ENCODE measurements at regions not wholly inside any gene's neighbourhood (a gene's known extent, or its start where the extent isn't known, plus 50 kb on each side); places are given as distances from the start of the nearest gene placed in this dataset.
"Not testable (repeated sequence)": the region's sequence is repeated elsewhere in the genome, so short reads cannot be mapped to it uniquely, and the experiment has no call there.

GRCh38 chr3:163384383-163384782 lies 1693.9 kb downstream of the SI start:
- DNase-seq (no peak), ATAC-seq (ENCODE audit: low FRiP score) (no peak)
- 44 to 60% methylated on average over 1 of the region's 1 CpG for WGBS, 2 donors
- Histone ChIP-seq H3K27me3 (ENCODE audit: control insufficient read depth in 1 of 2, insufficient read depth in 2 of 2, low read length in 1 of 2) (no peaks in the 10 kb centered on the region), H3K27ac (ENCODE audit: low read depth in 1 of 2, low read length in 2 of 2) (no peak overlapping the region), H3K9me3 (ENCODE audit: control insufficient read depth, low read length) (no peaks in the 10 kb centered on the region), H3K4me3 (ENCODE audit: low read length in 2 of 2) (no peak overlapping the region), H3K36me3 (ENCODE audit: control insufficient read depth in 1 of 2, insufficient read depth in 2 of 2, low read length in 1 of 2) (no peaks in the 10 kb centered on the region), H3K4me1 (ENCODE audit: control insufficient read depth in 1 of 2, insufficient read depth in 2 of 2, low read length in 2 of 2) (no peaks in the 10 kb centered on the region)
- intact Hi-C loops (cut with DNase I), result no loop called here

DNA sequence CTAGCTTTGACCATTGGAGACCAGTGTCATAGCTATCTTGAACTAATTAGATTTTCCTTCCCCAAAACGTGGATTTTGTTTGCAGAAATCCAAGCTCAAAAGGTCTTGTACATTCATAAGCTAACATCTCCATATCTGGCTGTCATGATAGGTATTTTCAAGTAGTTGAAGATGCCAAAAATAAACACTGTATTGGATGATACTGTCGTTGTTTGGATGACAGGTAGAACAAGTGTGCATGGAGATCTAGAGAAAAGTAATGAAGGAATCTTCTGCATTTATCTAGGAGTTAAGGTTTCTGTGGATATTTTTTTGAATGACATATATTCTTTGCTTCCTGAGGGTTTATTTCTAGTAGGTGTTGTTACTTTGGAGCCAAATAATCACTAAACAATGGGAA lies 1696.1 kb downstream of the SI start:
- Histone ChIP-seq H3K27ac (ENCODE audit: low read depth in 1 of 2, low read length in 2 of 2) (no peak overlapping the region), H3K9me3 (ENCODE audit: control insufficient read depth, low read length) (no peaks in the 10 kb centered on the region), H3K4me3 (ENCODE audit: low read length in 2 of 2) (no peak overlapping the region), H3K4me1 (ENCODE audit: control insufficient read depth in 1 of 2, insufficient read depth in 2 of 2, low read length in 2 of 2) (no peaks in the 10 kb centered on the region), H3K36me3 (ENCODE audit: control insufficient read depth in 1 of 2, insufficient read depth in 2 of 2, low read length in 1 of 2) (no peaks in the 10 kb centered on the region), H3K27me3 (ENCODE audit: control insufficient read depth in 1 of 2, insufficient read depth in 2 of 2, low read length in 1 of 2) (no peaks in the 10 kb centered on the region)
- no peak for DNase-seq
- 61 to 64% methylated on average over 2 of the region's 2 CpGs for WGBS, 2 donors
- no peak for ATAC-seq (ENCODE audit: low FRiP score)
- intact Hi-C loops (cut with DNase I), result no loop called here

DNA sequence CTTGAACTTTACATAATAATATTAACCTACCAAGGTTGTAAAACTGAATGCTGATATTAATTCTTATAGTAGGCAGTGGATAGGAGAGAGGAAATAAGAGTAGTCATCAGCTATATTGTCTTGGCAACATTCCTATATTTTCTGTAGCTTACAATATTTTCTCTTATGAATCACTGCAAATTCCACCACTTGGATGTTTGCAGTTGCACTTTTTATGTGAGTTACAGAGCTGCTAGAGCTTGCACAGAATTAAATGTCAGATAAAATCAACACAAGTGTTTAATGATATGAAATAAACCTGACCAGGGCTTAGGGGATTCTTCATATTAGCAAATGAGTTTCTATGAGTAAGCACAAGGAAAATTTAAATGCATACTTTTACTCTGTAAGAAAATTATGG lies 1710.1 kb downstream of the SI start:
- intact Hi-C loops (cut with DNase I), result no loop called here
- no peak for ATAC-seq (ENCODE audit: low FRiP score)
- DNase-seq, result no peak

DNA sequence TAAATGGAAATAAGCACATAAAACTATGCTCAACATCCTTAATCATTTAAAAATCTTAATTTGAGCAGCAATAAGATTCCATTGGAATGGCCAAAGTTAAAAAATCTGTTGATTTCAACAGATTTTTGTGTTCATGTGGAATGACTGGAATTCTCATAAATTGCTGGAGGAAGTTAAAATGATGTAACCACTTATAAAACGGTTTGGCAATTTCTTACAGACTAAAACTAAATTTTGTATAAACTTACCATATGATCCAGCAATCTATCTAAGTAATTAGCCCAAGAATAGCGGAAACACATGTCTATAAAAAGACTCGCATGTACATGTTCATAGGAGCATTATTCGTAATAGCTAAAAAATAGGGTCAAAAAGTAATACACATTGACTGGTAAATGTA lies 1713.6 kb downstream of the SI start:
- 69 to 85% methylated on average over 4 of the region's 4 CpGs for WGBS, 2 donors
- Histone ChIP-seq H3K9me3 (ENCODE audit: control insufficient read depth, low read length) (no peaks in the 10 kb centered on the region), H3K36me3 (ENCODE audit: control insufficient read depth in 1 of 2, insufficient read depth in 2 of 2, low read length in 1 of 2) (no peaks in the 10 kb centered on the region), H3K27ac (ENCODE audit: low read depth in 1 of 2, low read length in 2 of 2) (no peak overlapping the region), H3K4me1 (ENCODE audit: control insufficient read depth in 1 of 2, insufficient read depth in 2 of 2, low read length in 2 of 2) (no peaks in the 10 kb centered on the region), H3K4me3 (ENCODE audit: low read length in 2 of 2) (no peak overlapping the region), H3K27me3 (ENCODE audit: control insufficient read depth in 1 of 2, insufficient read depth in 2 of 2, low read length in 1 of 2) (no peaks in the 10 kb centered on the region)
- intact Hi-C loops (cut with DNase I), result no loop called here
- DNase-seq, result no peak
- ATAC-seq (ENCODE audit: low FRiP score), result no peak

More for the DNA sequence above, 1710.1 kb downstream of the SI start:
- Histone ChIP-seq H3K27ac (ENCODE audit: low read depth in 1 of 2, low read length in 2 of 2) (no peak overlapping the region), H3K9me3 (ENCODE audit: control insufficient read depth, low read length) (no peaks in the 10 kb centered on the region), H3K27me3 (ENCODE audit: control insufficient read depth in 1 of 2, insufficient read depth in 2 of 2, low read length in 1 of 2) (no peaks in the 10 kb centered on the region), H3K36me3 (ENCODE audit: control insufficient read depth in 1 of 2, insufficient read depth in 2 of 2, low read length in 1 of 2) (no peaks in the 10 kb centered on the region), H3K4me3 (ENCODE audit: low read length in 2 of 2) (no peak overlapping the region), H3K4me1 (ENCODE audit: control insufficient read depth in 1 of 2, insufficient read depth in 2 of 2, low read length in 2 of 2) (no peaks in the 10 kb centered on the region)

DNA sequence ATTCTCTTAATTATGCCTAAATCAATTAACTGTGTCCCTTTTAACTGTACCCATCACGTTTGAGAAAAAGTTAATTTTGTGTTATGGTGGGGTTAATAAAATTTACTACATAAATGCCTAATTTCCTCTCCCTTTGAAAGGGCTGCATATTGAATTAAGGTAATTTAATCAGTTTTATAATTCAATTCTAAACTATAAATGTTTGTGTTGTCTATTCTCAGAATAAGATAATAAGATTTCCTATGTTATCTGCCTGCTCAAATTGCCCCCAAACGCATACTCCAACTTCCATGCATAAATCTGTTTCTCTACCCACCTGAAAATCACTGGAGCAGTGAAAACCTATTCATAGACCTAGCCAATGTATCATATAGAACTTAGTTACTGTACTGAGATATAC lies 1716.1 kb downstream of the SI start:
- H3K36me3 ChIP-seq (ENCODE audit: control insufficient read depth in 1 of 2, insufficient read depth in 2 of 2, low read length in 1 of 2), result no peaks in the 10 kb centered on the region
- no peak for ATAC-seq (ENCODE audit: low FRiP score)
- H3K27ac ChIP-seq (ENCODE audit: low read depth in 1 of 2, low read length in 2 of 2), result no peak overlapping the region
- 86 to 88% methylated on average over 2 of the region's 2 CpGs for WGBS, 2 donors
- intact Hi-C loops (cut with DNase I), result no loop called here
- no peak for DNase-seq
- no peaks in the 10 kb centered on the region for H3K27me3 ChIP-seq (ENCODE audit: control insufficient read depth in 1 of 2, insufficient read depth in 2 of 2, low read length in 1 of 2)
- H3K4me1 ChIP-seq (ENCODE audit: control insufficient read depth in 1 of 2, insufficient read depth in 2 of 2, low read length in 2 of 2), result no peaks in the 10 kb centered on the region
- no peak overlapping the region for H3K4me3 ChIP-seq (ENCODE audit: low read length in 2 of 2)
- H3K9me3 ChIP-seq (ENCODE audit: control insufficient read depth, low read length), result no peaks in the 10 kb centered on the region

- H3K36me3 ChIP-seq (ENCODE audit: control insufficient read depth in 1 of 2, insufficient read depth in 2 of 2, low read length in 1 of 2); intact Hi-C loops (cut with DNase I); H3K27me3 ChIP-seq (ENCODE audit: control insufficient read depth in 1 of 2, insufficient read depth in 2 of 2, low read length in 1 of 2); H3K27ac ChIP-seq (ENCODE audit: low read depth in 1 of 2, low read length in 2 of 2); DNase-seq; H3K9me3 ChIP-seq (ENCODE audit: control insufficient read depth, low read length); H3K4me3 ChIP-seq (ENCODE audit: low read length in 2 of 2); H3K4me1 ChIP-seq (ENCODE audit: control insufficient read depth in 1 of 2, insufficient read depth in 2 of 2, low read length in 2 of 2); ATAC-seq (ENCODE audit: low FRiP score): not testable (repeated sequence)
- WGBS, 2 donors, result 93 to 95% methylated on average over 16 to 17 of the region's 17 CpGs
Observed at GRCh38 chr3:163361357-163361878, 1716.9 kb downstream of the SI start.

DNA sequence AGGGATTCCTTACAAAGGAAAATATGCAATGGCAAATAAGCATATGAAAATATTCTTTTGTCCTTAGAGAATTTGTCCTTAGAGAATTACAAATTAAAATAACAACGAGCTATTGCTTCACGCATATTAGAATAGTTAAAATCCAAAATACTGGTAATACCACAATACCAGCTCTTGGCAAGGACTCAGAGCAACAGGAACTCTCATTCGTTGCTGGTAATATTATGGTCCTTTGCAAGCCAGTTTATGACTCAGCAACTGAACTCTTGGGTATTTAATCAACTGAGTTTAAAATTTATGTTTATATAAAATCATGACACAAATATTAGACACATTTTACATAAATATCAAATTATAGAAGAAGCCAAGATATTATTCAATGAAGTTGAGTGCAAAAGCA lies 1730.4 kb downstream of the SI start:
- H3K27ac ChIP-seq (ENCODE audit: low read depth in 1 of 2, low read length in 2 of 2), result no peak overlapping the region
- no peaks in the 10 kb centered on the region for H3K27me3 ChIP-seq (ENCODE audit: control insufficient read depth in 1 of 2, insufficient read depth in 2 of 2, low read length in 1 of 2)
- H3K9me3 ChIP-seq (ENCODE audit: control insufficient read depth, low read length), result no peaks in the 10 kb centered on the region
- 19 to 23% methylated on average over 3 of the region's 3 CpGs for WGBS, 2 donors
- no peaks in the 10 kb centered on the region for H3K36me3 ChIP-seq (ENCODE audit: control insufficient read depth in 1 of 2, insufficient read depth in 2 of 2, low read length in 1 of 2)
- intact Hi-C loops (cut with DNase I), result no loop called here
- DNase-seq (no peak), ATAC-seq (ENCODE audit: low FRiP score) (no peak)
- H3K4me1 ChIP-seq (ENCODE audit: control insufficient read depth in 1 of 2, insufficient read depth in 2 of 2, low read length in 2 of 2), result no peaks in the 10 kb centered on the region
- no peak overlapping the region for H3K4me3 ChIP-seq (ENCODE audit: low read length in 2 of 2)

- 68 to 77% methylated on average over 1 of the region's 1 CpG for WGBS, 2 donors
- no peaks in the 10 kb centered on the region for H3K36me3 ChIP-seq (ENCODE audit: control insufficient read depth in 1 of 2, insufficient read depth in 2 of 2, low read length in 1 of 2)
- intact Hi-C loops (cut with DNase I), result no loop called here
- ATAC-seq (ENCODE audit: low FRiP score) (no peak), DNase-seq (no peak)
- no peaks in the 10 kb centered on the region for H3K4me1 ChIP-seq (ENCODE audit: control insufficient read depth in 1 of 2, insufficient read depth in 2 of 2, low read length in 2 of 2)
- H3K27me3 ChIP-seq (ENCODE audit: control insufficient read depth in 1 of 2, insufficient read depth in 2 of 2, low read length in 1 of 2), result no peaks in the 10 kb centered on the region
- no peak overlapping the region for H3K27ac ChIP-seq (ENCODE audit: low read depth in 1 of 2, low read length in 2 of 2)
- peaks cover 6% of the 10 kb centered on the region for H3K9me3 ChIP-seq (ENCODE audit: control insufficient read depth, low read length)
- no peak overlapping the region for H3K4me3 ChIP-seq (ENCODE audit: low read length in 2 of 2)
Observed at GRCh38 chr3:163335429-163335828, 1742.9 kb downstream of the SI start.

DNA sequence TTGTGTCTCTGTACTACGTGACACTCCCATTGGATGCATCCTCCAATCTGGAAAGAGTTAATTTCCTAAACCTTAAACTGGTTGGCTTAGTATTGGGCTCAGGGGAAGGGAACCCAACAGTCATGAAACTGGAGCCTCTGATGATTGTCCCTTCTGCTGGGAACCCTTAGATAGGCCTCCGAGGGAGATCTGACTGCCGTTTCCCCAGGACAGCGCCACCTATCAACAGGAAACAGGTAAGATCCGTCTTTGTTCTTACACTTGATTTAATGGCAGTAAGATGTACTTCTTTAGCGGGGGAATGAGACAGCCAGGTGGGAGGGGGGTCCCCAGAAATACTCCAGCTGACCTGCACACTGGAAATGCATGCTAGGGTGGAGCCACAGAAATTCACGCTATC lies 1749.6 kb downstream of the SI start:
- no peak for DNase-seq
- Histone ChIP-seq H3K27ac (ENCODE audit: low read depth in 1 of 2, low read length in 2 of 2) (no peak overlapping the region), H3K9me3 (ENCODE audit: control insufficient read depth, low read length) (peaks cover 3% of the 10 kb centered on the region), H3K4me3 (ENCODE audit: low read length in 2 of 2) (no peak overlapping the region), H3K4me1 (ENCODE audit: control insufficient read depth in 1 of 2, insufficient read depth in 2 of 2, low read length in 2 of 2) (peaks cover 2 to 3% of the 10 kb centered on the region in 2 donors), H3K27me3 (ENCODE audit: control insufficient read depth in 1 of 2, insufficient read depth in 2 of 2, low read length in 1 of 2) (no peaks in the 10 kb centered on the region), H3K36me3 (ENCODE audit: control insufficient read depth in 1 of 2, insufficient read depth in 2 of 2, low read length in 1 of 2) (no peaks in the 10 kb centered on the region)
- WGBS, 2 donors, result 86 to 91% methylated on average over 7 of the region's 7 CpGs
- intact Hi-C loops (cut with DNase I), result no loop called here
- no peak for ATAC-seq (ENCODE audit: low FRiP score)

Data from aorta (tissue), 5 donors.